GM13976 (cell line): ENCODE measurements at regions not wholly inside any gene's neighbourhood (a gene's known extent, or its start where the extent isn't known, plus 50 kb on each side); places are given as distances from the start of the nearest gene placed in this dataset.

Experiments
- DNase-seq: peaks from one replicate; pipeline ENCODE4 v3.0.0; 2012; ENCODE audit warnings: low spot score
- in situ Hi-C: fragments of 300-500 bp; cut with MboI; formaldehyde crosslinking; loops from one replicate; pipeline ENCODE4 v1.12.0; 2022; ENCODE audit warnings: low sequenced_read_pairs, mixed read lengths, inconsistent platforms; ENCODE audit not compliant: unreplicated experiment
- TF ChIP-seq, protein P1 (sequence below): IDR thresholded peaks from 2 replicates; pipeline ENCODE4 v1.5.1; 2012; ENCODE audit warnings: borderline replicate concordance, mild to moderate bottlenecking; ENCODE audit not compliant: insufficient read depth; ENCODE audit errors: extremely low read depth, missing control alignments, control extremely low read depth

GRCh38 chr10:44792119-44792775 is 118.9 kb upstream of the TMEM72 start:
- no peak for DNase-seq
- TF ChIP-seq, protein P1, sequence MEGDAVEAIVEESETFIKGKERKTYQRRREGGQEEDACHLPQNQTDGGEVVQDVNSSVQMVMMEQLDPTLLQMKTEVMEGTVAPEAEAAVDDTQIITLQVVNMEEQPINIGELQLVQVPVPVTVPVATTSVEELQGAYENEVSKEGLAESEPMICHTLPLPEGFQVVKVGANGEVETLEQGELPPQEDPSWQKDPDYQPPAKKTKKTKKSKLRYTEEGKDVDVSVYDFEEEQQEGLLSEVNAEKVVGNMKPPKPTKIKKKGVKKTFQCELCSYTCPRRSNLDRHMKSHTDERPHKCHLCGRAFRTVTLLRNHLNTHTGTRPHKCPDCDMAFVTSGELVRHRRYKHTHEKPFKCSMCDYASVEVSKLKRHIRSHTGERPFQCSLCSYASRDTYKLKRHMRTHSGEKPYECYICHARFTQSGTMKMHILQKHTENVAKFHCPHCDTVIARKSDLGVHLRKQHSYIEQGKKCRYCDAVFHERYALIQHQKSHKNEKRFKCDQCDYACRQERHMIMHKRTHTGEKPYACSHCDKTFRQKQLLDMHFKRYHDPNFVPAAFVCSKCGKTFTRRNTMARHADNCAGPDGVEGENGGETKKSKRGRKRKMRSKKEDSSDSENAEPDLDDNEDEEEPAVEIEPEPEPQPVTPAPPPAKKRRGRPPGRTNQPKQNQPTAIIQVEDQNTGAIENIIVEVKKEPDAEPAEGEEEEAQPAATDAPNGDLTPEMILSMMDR: no peak
- in situ Hi-C loops: no loop called here

GRCh38 chr10:44799966-44800365 is 111.2 kb upstream of the TMEM72 start:
- in situ Hi-C loops: no loop called here

GRCh38 chr10:44801383-44802327 is 109.5 kb upstream of the TMEM72 start:
- no peak for DNase-seq
- in situ Hi-C loops: no loop called here
- TF ChIP-seq, protein P1: no peak

More at GRCh38 chr10:44799966-44800365, 111.2 kb upstream of the TMEM72 start:
- DNase-seq: no peak
- TF ChIP-seq, protein P1: no peak

DNA sequence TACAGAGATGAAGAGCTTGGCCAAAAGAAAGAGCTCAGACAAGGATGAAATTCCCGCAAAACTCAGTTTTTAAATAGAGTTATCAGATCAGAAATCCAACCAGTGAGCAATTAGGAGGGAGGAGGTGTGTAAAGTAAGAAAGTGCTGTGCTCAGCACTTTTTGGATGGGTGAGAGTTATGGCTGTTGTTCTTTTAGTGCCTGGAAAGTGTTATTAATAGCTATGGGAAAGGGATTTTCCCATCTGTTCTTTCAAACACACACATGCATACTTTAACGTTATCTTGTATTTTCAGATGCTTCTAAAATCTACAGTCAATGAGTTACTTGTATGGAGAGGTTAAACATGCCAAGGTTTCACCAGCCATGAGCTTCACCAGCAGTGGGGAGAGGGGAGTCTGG is 107.3 kb upstream of the TMEM72 start:
- in situ Hi-C loops: no loop called here
- TF ChIP-seq, protein P1: no peak
- no peak for DNase-seq

DNA sequence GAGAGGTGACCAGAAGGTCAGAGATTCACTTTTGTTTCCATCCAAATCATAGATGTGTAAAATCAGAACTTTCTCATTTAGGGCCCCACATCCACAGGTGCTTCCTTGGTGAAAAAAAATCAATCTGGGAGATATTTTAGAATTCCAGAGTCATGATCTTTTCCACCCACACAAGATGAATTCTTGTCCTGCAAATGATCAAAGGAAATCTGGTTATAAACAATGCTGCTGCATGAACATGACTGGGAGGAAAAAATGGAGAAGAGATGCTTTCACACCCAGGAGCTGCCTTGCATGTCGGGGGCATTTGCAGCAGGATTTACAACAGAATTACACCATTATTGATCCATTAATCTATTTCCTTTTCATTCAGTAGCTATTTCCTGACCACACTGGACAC is 106.5 kb upstream of the TMEM72 start:
- DNase-seq: no peak
- in situ Hi-C loops: no loop called here
- TF ChIP-seq, protein P1: no peak

DNA sequence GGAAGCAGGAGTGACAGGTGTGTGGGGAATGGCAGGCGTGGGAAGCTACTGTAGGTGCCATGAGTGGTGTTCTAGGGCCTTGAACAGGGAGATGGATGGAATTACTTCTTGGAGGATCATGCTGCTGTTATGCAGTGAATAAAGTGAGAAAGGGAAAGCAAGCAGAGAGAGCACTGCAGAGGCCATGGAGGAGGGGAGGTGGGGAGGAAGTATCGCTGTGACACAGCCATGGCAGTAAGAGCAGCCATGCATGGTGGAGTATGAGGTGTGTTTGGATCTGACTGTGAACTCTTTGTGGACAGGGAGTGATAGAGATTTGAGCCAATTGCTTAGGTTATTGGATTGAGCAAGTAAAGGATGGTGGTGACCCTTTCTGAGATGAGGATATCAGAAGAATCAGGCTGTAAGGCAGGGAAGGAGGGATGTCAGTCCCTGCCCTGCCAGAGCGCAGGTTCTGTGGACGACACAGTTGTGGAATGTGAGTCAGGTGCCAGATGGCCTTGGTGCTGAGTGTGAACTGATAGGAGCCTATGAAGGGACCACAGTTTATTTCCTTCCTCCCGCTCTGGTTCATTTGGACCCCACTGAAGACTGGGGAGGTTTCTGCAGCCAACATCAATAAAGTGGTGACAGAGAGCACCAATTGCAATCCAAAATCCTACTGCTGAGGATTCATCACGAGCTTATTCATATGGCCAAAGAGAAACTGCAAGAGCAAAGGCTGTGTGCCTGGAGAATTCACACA is 105.5 kb upstream of the TMEM72 start:
- TF ChIP-seq, protein P1: no peak
- in situ Hi-C loops: no loop called here
- no peak for DNase-seq
